GM12874 (cell line): ENCODE measurements at regions not wholly inside any gene's neighbourhood (a gene's known extent, or its start where the extent isn't known, plus 50 kb on each side); places are given as distances from the start of the nearest gene placed in this dataset.

Source experiments
- CTCF ChIP-seq: IDR thresholded peaks from 2 replicates; pipeline ENCODE4 v1.5.1; 2011; ENCODE audit warnings: low read depth, mild to moderate bottlenecking, control low read depth, low read length, moderate library complexity; ENCODE audit not compliant: insufficient read depth

GRCh38 chr19:56894626-56895025 is 54.1 kb upstream of the PEG3 start:
- no peak for TF ChIP-seq CTCF

- TF ChIP-seq CTCF: no peak
Observed at GRCh38 chr19:56896095-56896494, 55.6 kb upstream of the PEG3 start.

GRCh38 chr19:56899943-56900342 is 59.4 kb upstream of the PEG3 start:
- no peak for TF ChIP-seq CTCF

- no peak for TF ChIP-seq CTCF
Observed at GRCh38 chr19:56900573-56901097, 60.1 kb upstream of the PEG3 start.

- TF ChIP-seq CTCF: no peak
Observed at GRCh38 chr19:56905631-56906150, 65.2 kb upstream of the PEG3 start.

- TF ChIP-seq CTCF: no peak
Observed at GRCh38 chr19:56912401-56913112, 72.0 kb upstream of the PEG3 start.

- no peak for TF ChIP-seq CTCF
Observed at GRCh38 chr19:56916528-56916927, 76.0 kb upstream of the PEG3 start.
